Keratinocyte (primary cell): ENCODE measurements at regions not wholly inside any gene's neighbourhood (a gene's known extent, or its start where the extent isn't known, plus 50 kb on each side); places are given as distances from the start of the nearest gene placed in this dataset.

Experiments
- CTCF ChIP-seq, 3 experiments: IDR thresholded peaks in 1 of 3; conservative IDR thresholded peaks in 1 of 3; optimal IDR thresholded peaks in 1 of 3; 2 replicates in 2 of 3; 3 replicates in 1 of 3; pipeline versions ENCODE3 to v1.5.1; 2011; ENCODE audit warnings: low read length in 3 of 3, mild to moderate bottlenecking in 3 of 3, moderate library complexity in 2 of 3, control low read depth in 1 of 3, inconsistent platforms in 1 of 3; ENCODE audit not compliant: insufficient read depth in 2 of 3; ENCODE audit errors: extremely low read depth in 1 of 3
- EZH2 ChIP-seq: IDR thresholded peaks from one replicate; pipeline ENCODE4 v1.6.1; 2012; ENCODE audit warnings: inconsistent platforms, mild to moderate bottlenecking, low read length, moderate library complexity

- TF ChIP-seq CTCF (optimal IDR thresholded peaks at IDR 0.05 in 1 of 3, IDR thresholded peaks at IDR 0.05 in 1 of 3, conservative IDR thresholded peaks at IDR 0.05 in 1 of 3; ENCODE audit: extremely low read depth in 1 of 3, insufficient read depth in 2 of 3, low read length in 3 of 3) (no peak), EZH2 (no peak)
These were observed 90.9 kb upstream of the RNF32 start for GRCh38 chr7:156549636-156550035.
